GM19351 (cell line): ENCODE measurements at regions not wholly inside any gene's neighbourhood (a gene's known extent, or its start where the extent isn't known, plus 50 kb on each side); places are given as distances from the start of the nearest gene placed in this dataset.

Source experiments
- ATAC-seq: cut with Tn5 transposase; IDR thresholded peaks from one replicate; pipeline ENCODE4 v1.9.1; 2021; ENCODE audit warnings: mild to moderate bottlenecking, moderate library complexity; ENCODE audit not compliant: unreplicated experiment

DNA sequence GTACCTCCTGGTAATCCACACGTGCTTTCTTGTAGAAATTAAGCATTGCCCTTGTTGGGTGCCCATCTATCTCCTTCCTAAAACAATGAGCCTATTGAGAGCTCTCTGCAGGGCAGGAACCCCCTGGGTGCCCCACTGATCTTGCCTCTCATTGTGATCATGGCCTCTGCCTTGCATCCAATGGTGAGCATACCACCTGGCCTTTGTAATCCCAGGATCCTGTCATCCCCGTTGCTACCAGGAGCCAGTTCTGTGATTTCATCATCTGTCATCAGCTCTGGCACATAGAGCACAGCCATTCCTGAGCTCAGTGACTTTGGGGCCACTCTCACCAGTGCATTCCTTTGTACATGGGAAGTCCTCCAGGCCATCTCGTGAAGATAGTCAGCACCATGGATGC is 381.0 kb upstream of the ID2 start:
- no peak for ATAC-seq

DNA sequence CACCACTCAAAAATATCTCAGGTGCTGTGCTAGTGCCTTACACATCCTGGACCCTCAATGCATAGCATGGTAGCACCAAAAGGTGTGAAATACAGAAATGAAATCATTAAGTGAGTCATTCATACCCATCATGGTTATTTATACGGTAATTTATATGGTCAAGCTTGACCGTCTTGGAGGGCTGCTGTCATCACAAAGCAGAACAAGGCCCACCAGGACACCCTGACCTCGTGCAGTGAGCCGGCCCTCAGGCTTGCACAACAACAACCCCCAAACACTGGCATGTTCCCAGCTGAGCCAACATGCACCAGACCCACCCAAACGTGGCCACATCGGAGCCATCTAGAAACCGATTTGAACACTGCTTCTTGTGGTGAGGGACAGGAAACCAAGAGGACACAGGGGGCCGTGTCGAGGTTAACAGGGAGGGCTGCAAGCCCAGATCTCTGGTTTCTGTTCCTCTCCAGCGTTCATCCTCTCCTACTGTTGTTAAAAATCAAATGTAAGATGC is 378.5 kb upstream of the ID2 start:
- ATAC-seq, result peak; percentile 66

DNA sequence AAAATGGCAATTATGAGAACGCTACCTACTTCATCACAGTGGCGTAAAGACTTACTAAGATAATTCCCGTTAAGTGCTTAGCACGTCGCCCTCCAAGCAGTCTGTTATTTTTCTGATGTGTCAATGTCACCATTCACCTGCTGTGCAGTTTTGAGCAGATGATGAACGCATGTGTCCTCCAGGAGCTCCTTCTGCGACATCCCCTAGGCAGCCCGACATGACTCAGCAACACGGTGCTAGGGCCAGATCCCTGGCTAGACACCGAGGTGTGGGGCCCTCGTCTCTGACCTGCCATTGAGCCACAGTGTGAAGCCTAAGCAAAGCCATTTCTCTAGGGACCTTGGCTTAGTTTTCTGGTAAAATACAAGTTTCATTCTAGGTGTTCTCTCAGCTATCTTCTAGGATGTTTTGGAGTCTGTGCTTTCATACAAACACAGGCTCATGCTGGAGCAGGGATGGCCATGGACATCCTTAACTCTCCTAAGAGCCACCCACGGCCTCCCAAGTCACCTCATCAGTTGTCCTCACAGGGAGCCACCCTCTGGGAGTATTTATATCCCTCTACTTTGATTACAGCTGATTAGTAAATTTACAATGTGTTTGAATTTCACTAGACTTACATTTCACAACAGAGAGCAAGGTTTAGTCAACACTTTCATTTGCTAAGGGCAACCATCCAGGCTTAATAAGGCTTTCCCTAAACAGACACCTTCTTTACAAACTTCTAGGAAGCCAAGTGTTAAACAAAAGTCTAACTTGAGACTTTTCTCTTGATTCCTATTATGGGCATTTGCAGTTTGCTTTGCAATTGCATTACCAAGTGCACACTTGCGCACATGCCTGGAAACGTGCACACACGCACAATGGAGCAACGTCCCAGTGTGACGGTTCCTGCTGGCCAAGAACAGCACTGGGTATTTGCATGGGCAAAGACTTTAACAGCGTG is 376.8 kb upstream of the ID2 start:
- ATAC-seq, result no peak

DNA sequence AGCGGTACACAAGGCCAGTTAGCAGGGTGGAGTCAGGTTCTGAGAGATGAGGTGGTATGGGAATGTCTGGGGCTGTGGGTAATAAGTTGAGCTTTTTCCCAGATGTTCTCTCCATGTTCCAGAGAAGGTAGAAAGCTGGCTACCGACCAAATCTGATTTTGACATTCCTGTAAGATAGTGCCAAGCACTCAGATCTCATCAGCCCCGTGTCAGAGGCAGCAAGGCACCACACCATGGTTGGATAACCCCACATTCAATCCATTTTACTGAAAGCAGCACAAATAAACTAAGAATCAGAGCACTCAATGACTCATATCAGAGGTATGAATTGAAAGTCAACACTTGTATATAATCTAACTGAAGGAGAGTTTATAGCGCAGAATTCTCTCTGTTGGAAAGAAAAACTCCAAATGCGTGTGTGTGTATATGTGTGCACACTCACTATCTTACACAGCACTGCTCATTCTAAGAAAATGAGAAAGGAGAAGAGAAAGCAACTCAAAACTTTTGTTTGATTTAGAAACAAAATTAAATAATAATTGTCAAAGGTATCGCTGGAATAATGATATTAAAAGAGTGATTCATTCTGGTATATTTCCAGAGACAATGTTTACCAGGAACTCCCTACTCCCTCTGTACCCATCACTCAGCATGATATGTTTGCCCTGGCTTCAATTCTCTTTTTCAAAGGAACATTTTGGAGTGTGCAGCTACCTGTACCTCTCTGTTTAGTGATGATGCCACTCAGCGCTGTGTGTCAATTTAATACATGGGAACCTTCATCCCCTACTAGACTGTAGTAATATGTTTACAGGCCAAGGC is 375.1 kb upstream of the ID2 start:
- no peak for ATAC-seq

DNA sequence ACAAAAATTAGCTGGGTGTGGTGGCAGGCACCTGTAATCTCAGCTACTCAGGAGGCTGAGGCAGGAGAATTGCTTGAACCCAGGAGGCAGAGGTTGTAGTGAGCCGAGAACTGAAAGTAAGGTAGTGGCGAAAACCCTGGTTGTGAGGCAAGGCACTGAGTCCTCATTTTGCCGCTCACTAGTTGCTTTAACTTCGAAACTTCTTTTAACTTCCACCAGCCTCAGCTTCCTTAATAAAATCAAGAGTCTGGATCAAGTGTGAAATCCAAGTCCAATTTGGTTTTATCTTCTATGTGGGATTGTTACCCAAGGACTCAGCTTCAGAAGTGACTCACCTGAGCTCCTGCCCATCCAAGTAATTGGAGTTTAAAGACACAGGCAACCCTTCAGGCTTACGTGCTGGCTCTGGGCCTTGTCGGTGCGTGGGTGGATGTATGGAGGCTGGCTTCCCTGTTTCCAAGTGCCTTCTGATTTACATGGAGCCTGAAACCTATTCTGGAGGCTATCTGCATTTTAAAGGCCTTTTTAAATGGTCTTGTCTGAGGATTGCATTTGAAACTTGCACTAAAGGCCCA is 374.2 kb upstream of the ID2 start:
- ATAC-seq, result no peak

DNA sequence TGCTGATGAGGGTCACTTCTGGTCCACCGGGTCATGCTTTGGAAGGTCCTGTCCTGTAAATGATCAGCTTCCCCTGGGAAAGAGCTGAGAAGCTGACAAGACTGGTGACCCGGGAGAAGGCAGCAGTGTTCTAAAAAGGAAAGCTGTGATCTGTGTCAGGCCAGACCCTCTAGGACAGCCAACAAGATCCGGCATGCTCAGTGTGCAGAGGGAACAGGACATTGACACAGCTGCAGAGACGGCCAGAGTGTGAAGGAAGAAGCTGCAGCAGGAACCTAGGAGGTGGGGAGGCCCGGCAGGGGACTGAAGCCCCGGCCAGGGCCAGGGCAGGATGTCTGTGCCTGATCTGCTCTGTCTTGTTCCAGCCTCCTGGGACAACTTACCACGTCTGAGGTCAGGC is 372.7 kb upstream of the ID2 start:
- no peak for ATAC-seq

DNA sequence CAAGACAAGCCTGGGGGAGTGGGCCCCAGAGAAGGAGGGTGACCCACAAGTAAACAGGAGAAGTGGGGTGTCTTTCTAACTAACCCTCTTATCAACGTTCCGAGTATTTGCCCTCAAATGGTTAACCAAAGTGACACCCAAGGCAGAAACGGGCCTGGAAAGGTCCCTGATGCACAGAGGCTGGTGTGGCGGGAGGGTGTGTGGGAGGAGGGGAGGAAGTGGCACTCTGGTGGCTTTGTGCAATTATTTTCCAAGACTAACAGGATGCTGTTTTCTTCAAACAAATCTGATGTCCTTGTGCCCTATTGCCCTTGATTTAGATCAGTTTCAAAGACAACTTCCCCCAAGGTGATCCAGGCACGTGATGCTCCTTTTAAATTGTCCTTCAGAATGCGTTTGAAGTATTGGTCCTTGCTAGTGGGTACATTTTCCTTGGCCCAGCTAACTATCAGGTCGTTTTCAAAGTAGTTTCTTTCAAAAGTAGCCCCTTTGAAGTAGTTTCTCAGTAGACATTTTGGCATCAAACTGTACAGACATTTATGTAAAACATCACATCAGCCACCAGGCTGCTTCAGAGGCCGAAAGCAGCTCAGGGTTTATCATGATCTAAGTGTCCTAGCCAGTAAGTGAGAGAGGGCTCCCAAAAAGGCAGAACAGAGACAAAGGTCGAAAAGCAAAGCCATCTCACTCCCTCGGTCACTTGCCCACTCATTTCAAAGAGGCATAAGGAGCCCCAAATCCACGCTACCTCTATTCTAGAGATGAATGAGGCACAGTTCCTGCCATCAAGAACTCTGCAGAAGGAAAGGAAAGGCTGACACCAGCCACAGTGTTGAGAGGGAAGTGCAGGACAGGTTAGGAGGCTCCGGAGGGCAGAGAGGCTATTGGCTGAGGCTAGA is 371.1 kb upstream of the ID2 start:
- no peak for ATAC-seq

DNA sequence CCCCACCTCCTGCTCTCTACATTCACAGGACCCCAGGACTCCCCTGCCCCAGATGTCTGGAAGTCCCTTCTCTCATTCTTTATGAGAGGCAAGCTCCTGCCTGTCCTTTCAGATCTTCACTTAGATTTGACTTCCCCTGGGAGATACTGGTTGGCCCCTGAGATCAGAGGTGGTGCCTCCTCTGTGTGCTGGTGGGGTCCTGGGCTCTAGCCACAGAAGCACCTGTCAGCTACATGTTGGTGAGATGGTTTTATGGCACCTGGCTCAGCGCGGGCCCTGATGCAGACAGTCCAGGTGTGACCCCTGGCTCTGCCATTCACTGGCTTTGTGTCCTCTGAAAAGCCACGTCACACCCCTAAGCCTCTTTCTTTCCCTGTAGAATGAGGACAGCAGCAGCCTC is 369.6 kb upstream of the ID2 start:
- ATAC-seq, result no peak

DNA sequence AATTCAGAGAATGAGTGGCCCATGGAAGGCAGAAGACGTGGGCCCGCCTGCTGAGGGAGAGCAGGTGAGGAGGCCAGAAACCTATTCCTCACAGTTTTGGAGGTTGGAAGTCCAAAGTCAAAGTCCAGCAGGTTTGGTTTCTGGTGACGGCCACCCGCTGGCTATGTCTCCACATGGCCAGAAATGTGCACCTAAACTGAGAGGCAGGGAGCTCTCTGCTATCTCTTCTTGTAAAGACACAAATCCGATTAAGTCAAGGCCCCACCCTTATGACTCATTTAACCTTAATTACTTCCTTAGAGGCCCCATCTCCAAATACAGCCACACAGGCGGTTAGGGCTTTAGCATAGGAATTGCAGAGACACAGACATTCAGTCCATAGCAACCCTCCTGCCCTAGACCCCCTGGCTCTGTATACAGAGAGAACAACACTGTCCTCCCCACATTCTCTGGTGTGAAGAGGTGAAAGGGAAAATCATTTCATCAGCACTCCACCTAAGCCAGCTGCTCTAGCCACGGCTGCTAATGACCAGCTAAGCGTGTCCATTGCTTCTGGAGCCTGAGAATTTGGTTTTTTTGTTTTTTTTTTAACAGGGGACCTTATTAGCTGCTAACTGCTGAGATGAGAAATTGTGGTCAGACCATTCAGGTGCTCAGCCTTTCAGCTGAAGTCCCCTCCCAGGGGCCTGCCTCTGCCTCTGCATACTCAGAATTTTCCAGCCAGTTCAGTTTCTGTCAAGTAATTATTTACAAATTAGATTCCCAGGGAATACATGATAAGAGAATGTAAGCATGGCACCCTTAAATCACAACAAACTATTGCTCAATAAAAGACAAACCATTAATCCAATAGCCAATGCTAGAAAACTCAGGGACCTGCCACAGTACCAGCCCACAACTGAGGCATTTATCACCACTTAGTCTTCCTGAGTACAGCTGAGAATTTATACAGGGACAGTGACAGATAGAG is 368.7 kb upstream of the ID2 start:
- ATAC-seq, result peak; percentile 82

DNA sequence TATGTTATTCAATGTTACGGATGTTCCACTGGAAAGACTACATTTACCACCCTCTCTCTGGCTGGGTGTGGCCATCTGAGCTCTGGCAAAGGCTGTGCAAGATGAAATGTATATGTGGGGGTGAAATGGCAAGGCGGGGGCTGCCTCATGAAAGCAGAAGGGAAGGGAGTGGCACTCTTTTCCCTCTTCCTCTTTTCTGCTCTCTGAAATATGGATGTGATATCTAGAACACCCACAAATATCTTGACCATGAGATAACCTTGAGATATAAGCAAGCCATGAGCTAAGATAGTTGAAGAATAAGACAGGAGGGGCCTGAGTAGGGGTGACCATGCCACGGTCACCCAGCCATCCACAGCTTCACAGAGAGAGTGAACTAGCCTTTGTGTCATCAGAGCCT is 367.8 kb upstream of the ID2 start:
- no peak for ATAC-seq

DNA sequence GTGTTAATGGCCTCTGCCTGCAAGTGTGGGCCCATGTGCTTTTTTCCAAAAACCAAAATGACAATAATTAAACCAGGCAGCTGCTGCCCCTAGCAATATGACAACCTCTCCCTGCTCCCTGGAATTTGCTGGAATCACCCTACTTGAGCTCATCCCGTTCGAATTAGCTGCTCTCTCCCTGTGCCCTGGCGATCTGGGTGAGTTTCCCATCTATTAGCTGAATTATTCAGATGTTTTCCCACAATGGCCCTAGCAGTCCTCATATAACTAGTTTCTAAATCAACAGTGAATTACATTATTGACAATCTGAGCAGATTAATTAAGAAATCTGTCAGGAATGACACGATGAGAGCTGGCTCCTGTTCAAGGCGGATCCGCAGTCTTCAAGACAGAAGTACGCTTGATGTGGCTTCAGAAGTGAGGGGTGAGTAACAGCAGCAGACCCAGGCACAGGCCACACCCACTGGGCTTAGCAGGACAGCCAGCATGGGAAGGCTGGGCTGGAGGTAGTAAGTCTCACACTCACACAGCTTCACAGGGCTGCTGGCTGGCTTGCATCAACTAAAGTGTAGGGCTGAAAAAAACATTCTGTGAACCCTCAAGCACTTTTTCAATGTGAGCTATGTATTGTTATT is 366.2 kb upstream of the ID2 start:
- ATAC-seq, result no peak

DNA sequence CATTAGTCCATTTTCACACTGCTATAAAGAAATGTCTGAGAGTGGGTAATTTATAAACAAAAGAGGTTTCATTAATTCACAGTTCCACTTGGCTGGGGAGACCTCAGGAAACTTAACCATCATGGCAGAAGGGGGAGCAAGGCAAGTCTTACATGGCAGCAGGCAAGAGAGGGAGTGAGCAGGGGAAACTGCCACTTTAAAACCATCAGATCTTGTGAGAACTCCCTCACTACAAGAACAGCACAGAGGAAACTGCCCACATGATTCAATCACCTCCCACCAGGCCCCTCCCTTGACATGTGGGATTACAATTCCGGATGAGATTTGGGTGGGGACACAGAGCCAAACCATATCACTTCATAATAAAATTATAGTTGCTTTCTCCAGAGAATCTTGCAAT is 365.5 kb upstream of the ID2 start:
- no peak for ATAC-seq

DNA sequence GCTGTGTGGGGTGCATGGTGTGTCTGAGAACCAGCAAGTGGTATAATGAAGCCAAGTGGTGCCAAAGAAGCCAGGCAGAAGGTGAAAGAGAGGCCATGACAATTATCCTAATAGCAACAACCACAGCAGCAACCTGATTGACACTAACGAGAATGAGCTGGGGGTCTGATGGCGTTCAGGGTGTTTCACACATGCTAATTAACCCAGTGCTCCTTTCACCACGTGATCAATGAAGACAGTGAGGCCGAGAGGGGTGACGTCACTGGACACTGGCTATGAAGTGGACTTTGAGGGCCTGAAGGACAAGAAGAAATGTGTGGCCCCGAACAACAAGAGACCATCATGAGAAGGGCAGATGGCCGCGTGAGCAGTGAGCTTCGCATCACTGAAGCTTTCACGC is 364.4 kb upstream of the ID2 start:
- no peak for ATAC-seq

DNA sequence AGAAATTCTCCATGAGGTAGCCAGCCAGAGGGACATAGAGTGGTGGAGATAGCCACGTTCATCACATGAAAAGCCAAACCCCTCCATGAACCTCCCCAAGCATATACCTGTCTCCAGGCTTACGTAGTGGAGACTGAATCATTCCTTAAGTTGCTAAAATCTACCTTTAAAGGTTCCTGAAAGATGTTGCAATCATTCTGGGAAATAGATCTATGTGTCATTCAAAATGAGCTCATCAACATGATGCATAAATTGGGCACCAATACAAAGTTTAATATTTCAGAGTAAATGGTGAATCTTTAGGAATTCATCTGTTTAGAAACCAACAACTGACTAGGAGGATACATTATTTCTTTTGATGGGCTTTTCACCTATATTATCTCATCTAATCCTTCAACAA is 362.6 kb upstream of the ID2 start:
- no peak for ATAC-seq

DNA sequence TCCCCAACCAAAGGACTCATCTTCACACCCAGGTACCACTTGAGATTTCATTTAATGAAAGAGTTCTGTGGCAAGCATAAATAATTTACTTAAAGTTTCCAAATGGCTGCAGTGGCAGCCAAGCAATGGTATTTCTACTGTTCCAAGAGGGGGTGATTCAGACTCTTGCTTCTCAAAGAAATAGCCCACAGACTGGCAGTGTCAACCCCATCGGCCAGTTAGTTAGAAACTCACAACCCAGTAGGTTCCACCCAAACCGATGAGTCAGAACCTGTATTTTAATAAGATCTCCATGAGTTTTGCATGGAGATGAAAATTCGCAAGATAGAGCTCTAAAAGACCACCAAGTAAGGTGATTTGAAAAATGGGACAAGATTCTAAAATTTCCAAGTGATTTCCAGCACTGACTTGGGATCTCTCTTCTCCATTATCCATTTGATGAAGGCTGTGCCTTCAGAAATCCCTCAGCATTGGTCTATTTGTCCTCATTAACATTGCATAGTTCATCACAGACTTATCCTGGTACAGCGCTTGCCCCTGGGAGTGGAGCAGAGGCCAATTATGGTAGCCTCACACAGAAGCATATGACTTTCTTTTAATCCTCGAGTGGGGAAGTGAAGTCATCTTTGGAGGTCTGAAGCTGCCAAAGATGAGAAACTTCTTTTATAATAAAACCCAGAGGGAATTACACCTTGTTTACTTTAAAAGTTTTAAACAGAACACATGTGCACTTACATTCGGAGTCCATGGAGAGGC is 361.4 kb upstream of the ID2 start:
- no peak for ATAC-seq

DNA sequence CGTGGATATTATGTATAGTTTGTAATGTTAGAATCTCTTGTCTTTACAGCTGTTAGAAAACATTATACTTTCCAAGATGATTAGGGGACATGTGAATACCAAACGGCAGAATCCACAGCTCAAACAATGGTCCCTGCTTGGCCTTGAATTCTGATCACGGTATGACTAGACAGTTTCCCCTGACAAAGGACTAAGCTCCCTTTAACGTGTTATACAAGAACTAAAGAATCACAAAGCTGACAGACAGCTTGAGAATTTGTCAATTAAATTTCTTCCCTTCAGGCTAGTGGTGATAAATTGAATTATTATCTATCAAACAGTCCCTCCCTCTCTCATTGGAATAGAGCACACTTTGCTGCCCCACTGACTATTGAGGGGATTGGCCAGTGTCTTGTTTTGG is 359.2 kb upstream of the ID2 start:
- no peak for ATAC-seq

DNA sequence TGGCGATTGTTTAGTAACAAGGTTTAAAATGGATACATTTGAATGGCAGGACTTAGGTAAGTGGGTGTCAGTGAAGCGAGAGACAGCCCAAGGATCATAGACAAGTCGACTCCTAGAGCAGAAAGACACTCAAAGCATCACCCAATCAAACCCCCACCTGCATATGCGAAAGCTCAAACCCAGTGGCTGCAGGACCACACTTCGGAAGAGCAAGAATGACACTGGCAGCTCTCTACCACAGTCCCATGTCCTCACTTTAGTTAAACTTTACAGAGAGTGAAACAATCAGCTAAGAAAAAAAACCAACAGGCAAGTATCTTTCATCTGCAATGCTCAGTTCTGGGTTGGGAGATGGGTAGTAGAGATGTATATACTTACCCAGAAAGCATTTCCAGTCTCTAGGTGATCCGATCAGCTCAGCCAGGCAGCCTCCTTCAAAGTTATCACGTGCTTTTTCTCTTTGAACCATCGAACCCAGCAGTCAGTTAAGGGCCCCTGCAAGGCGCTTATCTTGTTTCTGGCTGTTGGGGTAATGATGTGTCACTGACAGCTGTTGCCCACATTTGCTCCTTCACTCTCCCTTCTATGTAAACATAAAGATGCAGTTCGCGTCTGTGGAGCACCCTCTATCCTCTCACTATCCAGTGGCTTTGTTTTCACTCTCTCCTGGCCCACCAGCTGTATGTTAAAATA is 357.5 kb upstream of the ID2 start:
- ATAC-seq, result no peak

DNA sequence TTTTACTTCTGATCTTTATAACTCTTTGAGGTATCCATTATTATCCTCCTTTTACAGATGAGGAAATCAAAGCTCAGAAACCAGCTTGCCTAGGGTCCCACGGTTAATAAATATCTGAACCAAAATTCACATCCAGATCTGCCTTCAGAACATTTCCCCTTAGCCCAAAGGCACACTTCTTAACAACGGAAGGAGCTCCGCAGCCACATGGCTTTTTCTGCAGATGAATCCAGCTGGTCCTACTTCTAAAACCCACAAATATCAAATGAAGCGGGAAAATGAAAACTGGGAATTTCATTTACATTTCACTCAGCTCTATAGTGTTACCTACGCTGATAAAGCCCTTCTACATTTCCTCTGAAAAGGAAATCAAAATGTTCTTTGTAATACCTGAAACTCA is 357.0 kb upstream of the ID2 start:
- ATAC-seq, result no peak
